H1 (cell line): ENCODE measurements at regions not wholly inside any gene's neighbourhood (a gene's known extent, or its start where the extent isn't known, plus 50 kb on each side); places are given as distances from the start of the nearest gene placed in this dataset.

Experiments used
- CTCF ChIA-PET: fragments of 300-600 bp; sonication (Branson Sonifier 250); formaldehyde crosslinking; loops from one replicate; lab custom pipeline; 2021; ENCODE audit not compliant: partially characterized antibody; lab: Charles Lee
- POLR2A ChIA-PET: fragments of 300-600 bp; sonication (Branson Sonifier 250); formaldehyde crosslinking; loops from one replicate; lab custom pipeline; 2021; ENCODE audit warnings: inconsistent platforms; ENCODE audit not compliant: partially characterized antibody; lab: Charles Lee
- DNase-seq, 2 experiments: peaks; one replicate each; pipeline versions ENCODE4 v3.0.0 to v3.0.0-alpha.2; 2010 to 2022; ENCODE audit warnings: low spot score in 2 of 2, low read depth in 1 of 2, mixed read lengths in 1 of 2
- FAIRE-seq: peaks from 2 replicates; lab custom pipeline; 2011; peaks lifted over from hg19 to GRCh38; lab: Jason Lieb, UNC
- H2AFZ ChIP-seq: 2 replicates; pipeline ENCODE4 v1.8.1; 2012; ENCODE audit warnings: low read length, inconsistent platforms
- H2AK5ac ChIP-seq: 2 replicates; pipeline ENCODE4 v1.6.1; 2013; ENCODE audit warnings: low read depth, low read length
- H2BK120ac ChIP-seq: replicated peaks from 2 replicates; pipeline ENCODE3; 2013; ENCODE audit warnings: low read depth, low read length, inconsistent platforms
- H2BK12ac ChIP-seq: 2 replicates; pipeline ENCODE4 v1.6.1; 2013; ENCODE audit warnings: low read depth, low read length
- H2BK15ac ChIP-seq: 2 replicates; pipeline ENCODE4 v1.6.1; 2013; ENCODE audit warnings: low read length
- H2BK20ac ChIP-seq: 2 replicates; pipeline ENCODE4 v1.6.1; 2013; ENCODE audit warnings: low read length
- H2BK5ac ChIP-seq: 2 replicates; pipeline ENCODE4 v1.6.1; 2013; ENCODE audit warnings: low read depth, low read length
- H3K14ac ChIP-seq: 2 replicates; pipeline ENCODE4 v1.6.1; 2013; ENCODE audit warnings: inconsistent platforms; ENCODE audit not compliant: insufficient read length
- H3K18ac ChIP-seq: 2 replicates; pipeline ENCODE4 v1.6.1; 2013; ENCODE audit warnings: low read length; ENCODE audit errors: extremely low read depth
- H3K23ac ChIP-seq: 2 replicates; pipeline ENCODE4 v1.6.1; 2013; ENCODE audit warnings: inconsistent platforms; ENCODE audit not compliant: insufficient read length
- H3K23me2 ChIP-seq: 2 replicates; pipeline ENCODE4 v1.6.1; 2013; ENCODE audit warnings: low read depth, low read length
- H3K27ac ChIP-seq: 2 replicates; pipeline ENCODE4 v1.6.1; 2011; ENCODE audit warnings: low read depth, low read length, inconsistent platforms
- H3K27me3 ChIP-seq, 4 experiments: replicated peaks in 1 of 4; 1 replicate in 1 of 4; 2 replicates in 3 of 4; pipeline versions ENCODE4 v1.6.1 to v1.8.1; 2011 to 2013; ENCODE audit warnings: low read length in 3 of 4, mild to moderate bottlenecking in 3 of 4, inconsistent platforms in 2 of 4, mixed read lengths in 2 of 4, moderate library complexity in 1 of 4; ENCODE audit not compliant: control insufficient read depth in 3 of 4, insufficient read depth in 3 of 4; ENCODE audit errors: extremely low read depth in 1 of 4
- H3K36me3 ChIP-seq, 4 experiments: 2 replicates each; pipeline versions ENCODE4 v1.6.1 to v1.8.1; 2011 to 2013; ENCODE audit warnings: mild to moderate bottlenecking in 4 of 4, low read length in 3 of 4, moderate library complexity in 2 of 4, control low read depth in 1 of 4, inconsistent platforms in 1 of 4; ENCODE audit not compliant: insufficient read depth in 4 of 4, control insufficient read depth in 2 of 4
- H3K4ac ChIP-seq: replicated peaks from 2 replicates; pipeline ENCODE3; 2013; ENCODE audit warnings: low read length, low read depth, mixed read lengths, inconsistent platforms; ENCODE audit not compliant: insufficient read length
- H3K4me1 ChIP-seq, 4 experiments: replicated peaks in 1 of 4; 1 replicate in 1 of 4; 2 replicates in 3 of 4; pipeline versions ENCODE4 v1.6.1 to v1.8.1; 2011 to 2013; ENCODE audit warnings: low read length in 3 of 4, inconsistent platforms in 2 of 4, mixed read lengths in 1 of 4; ENCODE audit not compliant: insufficient read depth in 4 of 4, control insufficient read depth in 3 of 4
- H3K4me2 ChIP-seq, 2 experiments: 2 replicates each; pipeline versions ENCODE4 v1.6.1 to v1.8.1; 2011 to 2013; ENCODE audit warnings: low read depth in 2 of 2, low read length in 2 of 2, control low read depth in 1 of 2, inconsistent platforms in 1 of 2, mild to moderate bottlenecking in 1 of 2; ENCODE audit not compliant: insufficient read depth in 1 of 2
- H3K4me3 ChIP-seq, 4 experiments: fragments of 200-600, 300-600 bp in 1 of 4; sonication (generic), shearing (Covaris generic), sonication (Bioruptor Twin) in 1 of 4; 2 replicates each; pipeline versions ENCODE4 v1.5.1 to v1.8.1; 2011 to 2016; ENCODE audit warnings: low read length in 4 of 4, low read depth in 3 of 4, control low read depth in 2 of 4, inconsistent platforms in 2 of 4, mild to moderate bottlenecking in 2 of 4, mixed read lengths in 1 of 4, moderate library complexity in 1 of 4; ENCODE audit not compliant: insufficient read depth in 2 of 4; ENCODE audit errors: extremely low read depth in 1 of 4
- H3K56ac ChIP-seq: replicated peaks from 2 replicates; pipeline ENCODE3; 2013; ENCODE audit warnings: low read depth, mild to moderate bottlenecking, mixed read lengths, low read length, inconsistent platforms; ENCODE audit not compliant: insufficient read length
- H3K79me1 ChIP-seq: 2 replicates; pipeline ENCODE4 v1.6.1; 2013; ENCODE audit warnings: low read depth, low read length, control low read depth
- H3K79me2 ChIP-seq, 2 experiments: 2 replicates each; pipeline versions ENCODE4 v1.6.1 to v1.8.1; 2012 to 2013; ENCODE audit warnings: low read length in 2 of 2, mild to moderate bottlenecking in 2 of 2, inconsistent platforms in 1 of 2; ENCODE audit not compliant: insufficient read depth in 2 of 2, control insufficient read depth in 1 of 2
- H3K9ac ChIP-seq, 4 experiments: replicated peaks in 1 of 4; 1 replicate in 1 of 4; 2 replicates in 3 of 4; pipeline versions ENCODE4 v1.6.1 to v1.8.1; 2011 to 2013; ENCODE audit warnings: low read depth in 3 of 4, low read length in 3 of 4, control low read depth in 2 of 4, mild to moderate bottlenecking in 2 of 4, moderate library complexity in 2 of 4, inconsistent platforms in 1 of 4; ENCODE audit errors: extremely low read depth in 1 of 4
- H3K9me3 ChIP-seq, 2 experiments: 2 replicates each; pipeline versions ENCODE4 v1.6.1 to v1.8.1; 2012 to 2013; ENCODE audit warnings: mild to moderate bottlenecking in 2 of 2, moderate library complexity in 2 of 2, control low read depth in 1 of 2, inconsistent platforms in 1 of 2, low read depth in 1 of 2, low read length in 1 of 2, mixed read lengths in 1 of 2; ENCODE audit not compliant: insufficient read depth in 2 of 2
- H4K20me1 ChIP-seq, 2 experiments: replicated peaks in 1 of 2; 2 replicates each; pipeline versions ENCODE3 to v1.8.1; 2011 to 2013; ENCODE audit warnings: inconsistent platforms in 2 of 2, low read length in 2 of 2, mild to moderate bottlenecking in 1 of 2; ENCODE audit not compliant: insufficient read depth in 2 of 2, control insufficient read depth in 1 of 2
- H4K5ac ChIP-seq: 2 replicates; pipeline ENCODE4 v1.6.1; 2013; ENCODE audit warnings: low read length, low read depth, mixed read lengths, inconsistent platforms; ENCODE audit not compliant: insufficient read length
- H4K8ac ChIP-seq: 2 replicates; pipeline ENCODE4 v1.8.0; 2013; ENCODE audit warnings: mild to moderate bottlenecking, moderate library complexity, low read length, inconsistent platforms; ENCODE audit not compliant: insufficient read depth; ENCODE audit errors: extremely low read depth
- H4K91ac ChIP-seq: replicated peaks from 2 replicates; pipeline ENCODE3; 2013; ENCODE audit warnings: low read length, mixed read lengths, inconsistent platforms; ENCODE audit not compliant: insufficient read length
- ATF3 ChIP-seq: IDR thresholded peaks from 2 replicates; pipeline ENCODE4 v1.6.1; 2011; ENCODE audit warnings: low read depth, mild to moderate bottlenecking, low read length; ENCODE audit not compliant: insufficient read depth
- HDAC6 ChIP-seq: IDR thresholded peaks from one replicate; pipeline ENCODE4 v1.7.1; 2012; ENCODE audit warnings: low read depth, mild to moderate bottlenecking, inconsistent platforms, low read length, moderate library complexity
- JUND ChIP-seq: IDR thresholded peaks from 2 replicates; pipeline ENCODE4 v1.6.1; 2011; ENCODE audit warnings: mild to moderate bottlenecking, improper control_type of control experiment, low read length
- KDM1A ChIP-seq: fragments of 200-600, 300-600 bp; sonication (generic); IDR thresholded peaks from 2 replicates; pipeline ENCODE4 v1.7.1; 2016; ENCODE audit warnings: mild to moderate bottlenecking, low read length, borderline replicate concordance
- SAP30 ChIP-seq: fragments of 300-600 bp; sonication (generic); IDR thresholded peaks from 2 replicates; pipeline ENCODE4 v1.7.1; 2012; ENCODE audit warnings: low read length, moderate library complexity, mild to moderate bottlenecking, inconsistent platforms; ENCODE audit not compliant: insufficient read depth, insufficient replicate concordance
- SIRT6 ChIP-seq: IDR thresholded peaks from one replicate; pipeline ENCODE4 v1.7.1; 2012; ENCODE audit warnings: low read length, inconsistent platforms
- TAF1 ChIP-seq: IDR thresholded peaks from 2 replicates; pipeline ENCODE4 v1.6.1; 2011; ENCODE audit warnings: mild to moderate bottlenecking, low read depth, low read length
- TCF12 ChIP-seq: IDR thresholded peaks from 2 replicates; pipeline ENCODE4 v1.6.1; 2011; ENCODE audit warnings: low read depth, mild to moderate bottlenecking, low read length
- YY1 ChIP-seq: IDR thresholded peaks from 2 replicates; pipeline ENCODE4 v1.6.1; 2011; ENCODE audit warnings: low read depth, mild to moderate bottlenecking, low read length
- WGBS, 2 experiments: shearing (Covaris generic) in 1 of 2; methylation state at CpG; one replicate each; pipeline versions ENCODE4 v1.1.6 to v1.1.7; 2013 to 2015; ENCODE audit warnings: low lambda C conversion rate in 2 of 2, mixed read lengths in 2 of 2, inconsistent platforms in 1 of 2, low coverage in 1 of 2, missing lambda C conversion rate in 1 of 2; ENCODE audit not compliant: insufficient replicate concordance in 2 of 2, insufficient coverage in 1 of 2, insufficient read length in 1 of 2; ENCODE audit errors: extremely low coverage in 1 of 2, missing lambda C conversion rate in 1 of 2; 5-methylcytosine and 5-hydroxymethylcytosine counted together

- FAIRE-seq (no peak), DNase-seq (no peak)
- Histone ChIP-seq H3K79me1 (no peaks in the 10 kb centered on the region), H3K79me2 (no peaks in the 10 kb centered on the region), H4K5ac (no peak overlapping the region), H3K23ac (no peak overlapping the region), H3K36me3 (no peaks in the 10 kb centered on the region), H2AFZ (0 out of 2 replicates have a peak overlapping the region, but pooled peaks have one; percentile 49), H3K14ac (no peak overlapping the region), H3K9ac (no peak overlapping the region), H3K4me2 (no peak overlapping the region), H3K27ac (no peak overlapping the region), H2BK15ac (no peak overlapping the region), H3K9me3 (peaks cover 0 to 5% of the 10 kb centered on the region in 2 experiments; a peak in 1 of 4 replicates), H4K20me1 (no peaks in the 10 kb centered on the region), H2BK5ac (no peak overlapping the region), H3K18ac (no peak overlapping the region), H2BK120ac (no peak overlapping the region), H2AK5ac (no peak overlapping the region), H2BK12ac (no peak overlapping the region), H3K4ac (no peak overlapping the region), H2BK20ac (no peak overlapping the region), H3K4me1 (no peaks in the 10 kb centered on the region; a peak in 1 of 7 replicates), H3K23me2 (no peaks in the 10 kb centered on the region), H3K56ac (no peak overlapping the region), H4K91ac (no peak overlapping the region), H3K4me3 (no peak overlapping the region), H3K27me3 (no peaks in the 10 kb centered on the region), H4K8ac (no peak overlapping the region)
- TF ChIP-seq YY1 (no peak), SAP30 (no peak), JUND (no peak), TAF1 (no peak), HDAC6 (no peak), TCF12 (no peak), ATF3 (no peak), SIRT6 (no peak), KDM1A (no peak)
- ChIA-PET POLR2A (no interaction called here), CTCF (interaction anchor here (1.1 kb wide), 2 partner anchors 46 to 82 kb away, joined by 3 read pairs; no protein-coding TSS in a partner anchor)
- 91% methylated on average over 4 of the region's 4 CpGs; no CpG with 5 or more reads in 1 of the 2 experiments for WGBS, 2 experiments
Measured at GRCh38 chr4:123876143-123876542, 479.5 kb downstream of the SPRY1 start.
